C4-2B (cell line): ENCODE measurements at regions not wholly inside any gene's neighbourhood (a gene's known extent, or its start where the extent isn't known, plus 50 kb on each side); places are given as distances from the start of the nearest gene placed in this dataset.
"Not testable (repeated sequence)": the region's sequence is repeated elsewhere in the genome, so short reads cannot be mapped to it uniquely, and the experiment has no call there.

Source experiments
- H3K27ac ChIP-seq: fragments of 450-650 bp; 2 replicates; pipeline ENCODE4 v1.5.1; 2017
- ZFX ChIP-seq: fragments of 450-650 bp; IDR thresholded peaks from 2 replicates; pipeline ENCODE4 v1.6.1; 2017
- TF ChIP-seq, protein P1 (sequence below): fragments of 450-650 bp; conservative IDR thresholded peaks from 2 replicates; pipeline ENCODE4 v1.5.1; 2017; ENCODE audit warnings: mild to moderate bottlenecking

DNA sequence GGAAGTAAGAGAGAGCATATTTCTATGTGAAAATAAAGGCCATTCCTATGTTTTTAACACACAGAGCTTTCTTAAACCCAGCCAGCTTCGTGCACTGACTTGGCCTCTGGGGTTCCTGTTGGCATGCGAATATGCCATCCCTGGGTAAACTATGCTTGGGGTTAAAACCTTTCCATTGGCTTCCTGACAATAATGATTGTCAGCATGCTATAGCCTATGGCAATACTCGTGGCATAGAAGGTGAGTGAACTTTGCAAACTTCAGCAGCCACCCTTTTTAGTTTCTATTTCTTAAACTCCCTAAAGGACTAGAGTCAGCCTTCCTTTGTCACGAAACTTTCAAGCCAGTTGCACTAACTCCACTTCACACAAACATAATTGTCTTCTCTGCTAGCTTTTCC, 148.4 kb upstream of the RGS6 start:
- TF ChIP-seq, protein P1, sequence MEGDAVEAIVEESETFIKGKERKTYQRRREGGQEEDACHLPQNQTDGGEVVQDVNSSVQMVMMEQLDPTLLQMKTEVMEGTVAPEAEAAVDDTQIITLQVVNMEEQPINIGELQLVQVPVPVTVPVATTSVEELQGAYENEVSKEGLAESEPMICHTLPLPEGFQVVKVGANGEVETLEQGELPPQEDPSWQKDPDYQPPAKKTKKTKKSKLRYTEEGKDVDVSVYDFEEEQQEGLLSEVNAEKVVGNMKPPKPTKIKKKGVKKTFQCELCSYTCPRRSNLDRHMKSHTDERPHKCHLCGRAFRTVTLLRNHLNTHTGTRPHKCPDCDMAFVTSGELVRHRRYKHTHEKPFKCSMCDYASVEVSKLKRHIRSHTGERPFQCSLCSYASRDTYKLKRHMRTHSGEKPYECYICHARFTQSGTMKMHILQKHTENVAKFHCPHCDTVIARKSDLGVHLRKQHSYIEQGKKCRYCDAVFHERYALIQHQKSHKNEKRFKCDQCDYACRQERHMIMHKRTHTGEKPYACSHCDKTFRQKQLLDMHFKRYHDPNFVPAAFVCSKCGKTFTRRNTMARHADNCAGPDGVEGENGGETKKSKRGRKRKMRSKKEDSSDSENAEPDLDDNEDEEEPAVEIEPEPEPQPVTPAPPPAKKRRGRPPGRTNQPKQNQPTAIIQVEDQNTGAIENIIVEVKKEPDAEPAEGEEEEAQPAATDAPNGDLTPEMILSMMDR, result no peak
- no peak for TF ChIP-seq ZFX
- no peak overlapping the region for H3K27ac ChIP-seq

DNA sequence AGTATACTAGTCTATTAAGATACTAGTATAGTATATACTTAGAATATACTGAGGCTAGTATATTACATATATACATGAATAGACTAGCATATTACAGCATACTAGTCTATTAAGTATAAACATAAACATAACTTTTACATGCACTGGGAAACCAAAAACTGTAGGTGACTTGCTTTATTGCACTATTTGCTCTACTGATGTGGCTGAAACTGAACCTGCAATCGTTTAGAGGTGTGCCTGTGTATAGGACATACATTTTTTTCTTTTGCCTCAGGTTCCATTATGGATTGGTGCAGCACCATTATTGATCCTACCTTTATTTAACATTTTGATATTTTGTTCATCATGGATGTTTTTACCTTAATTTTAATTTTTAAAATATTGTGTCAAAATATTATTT, 143.2 kb upstream of the RGS6 start:
- no peak overlapping the region for H3K27ac ChIP-seq
- TF ChIP-seq, protein P1, result no peak
- no peak for TF ChIP-seq ZFX

DNA sequence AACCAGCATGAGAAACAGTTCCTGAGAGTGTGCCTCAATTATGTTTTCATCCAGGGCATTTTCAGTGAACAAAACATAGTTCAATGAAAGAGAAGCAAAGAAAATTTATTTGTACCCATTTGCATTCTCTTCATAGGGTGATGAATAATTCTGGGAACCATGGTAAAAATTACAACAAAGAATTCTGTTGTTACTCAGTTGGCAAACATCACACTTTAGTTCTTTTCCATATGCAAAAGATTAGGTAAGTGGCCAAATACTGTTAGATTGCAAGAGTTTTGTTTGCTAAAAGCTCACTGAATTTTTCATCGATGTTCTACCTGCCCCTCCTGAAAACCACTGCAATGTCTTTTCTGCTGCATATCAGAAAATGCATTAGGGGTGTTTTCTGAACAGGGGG, 132.4 kb upstream of the RGS6 start:
- H3K27ac ChIP-seq, result no peak overlapping the region

DNA sequence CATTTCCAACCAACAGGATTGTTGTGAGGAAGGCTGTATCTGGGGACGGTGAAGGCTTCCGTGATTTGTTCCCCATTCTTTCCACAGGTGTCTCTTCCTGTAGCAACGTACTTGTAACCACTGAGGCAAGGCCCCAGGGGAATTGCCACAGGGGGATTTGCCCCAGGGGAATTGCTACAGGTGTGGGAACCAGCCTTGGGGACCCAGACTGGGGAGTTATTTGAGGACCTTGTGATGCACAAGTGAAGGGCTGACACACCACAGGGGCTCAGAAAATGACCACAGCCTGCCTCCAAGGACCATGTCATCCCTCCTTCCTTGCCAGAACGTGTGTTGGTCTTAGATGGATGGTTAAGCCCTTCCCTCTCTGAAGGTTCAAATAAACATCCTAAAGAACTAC, 131.4 kb upstream of the RGS6 start:
- H3K27ac ChIP-seq, result no peak overlapping the region
- TF ChIP-seq, protein P1, result no peak
- TF ChIP-seq ZFX, result no peak

More for the DNA sequence above, 132.4 kb upstream of the RGS6 start:
- TF ChIP-seq ZFX, result no peak
- TF ChIP-seq, protein P1, result no peak

DNA sequence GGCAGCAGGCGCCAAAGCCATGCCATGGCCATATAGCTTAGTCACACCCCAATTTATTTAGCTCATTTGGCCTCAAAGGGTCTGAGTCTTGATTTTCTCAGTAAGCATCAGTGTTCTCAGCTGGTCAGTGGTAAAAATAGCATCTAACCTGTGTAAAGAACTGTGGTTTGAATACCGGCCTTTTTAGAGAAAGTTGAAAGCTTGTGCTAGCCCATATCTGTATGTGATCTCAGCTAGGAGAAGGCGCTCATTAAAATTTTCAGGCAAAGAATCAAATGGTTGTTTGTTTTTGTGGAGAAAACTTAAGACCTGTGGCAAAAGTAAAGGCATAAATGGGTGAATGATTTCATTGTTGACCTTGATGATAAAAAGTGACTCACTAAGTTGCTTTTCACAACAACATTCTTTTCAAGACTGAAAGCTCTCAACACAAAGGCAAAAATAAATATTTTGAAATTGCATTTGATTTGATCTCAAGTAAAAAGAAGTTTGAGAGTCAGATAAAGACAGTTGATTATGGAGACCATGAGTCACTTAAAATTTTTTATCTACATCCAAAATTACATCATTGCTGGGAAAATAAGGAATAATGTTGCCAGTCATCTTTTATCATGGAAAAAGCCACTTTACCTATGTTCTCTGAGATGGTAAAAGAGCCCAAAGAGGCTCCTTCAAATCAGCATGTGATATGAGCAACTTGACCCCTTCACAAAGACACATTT, 128.5 kb upstream of the RGS6 start:
- no peak for TF ChIP-seq ZFX
- TF ChIP-seq, protein P1, result no peak
- H3K27ac ChIP-seq, result no peak overlapping the region

DNA sequence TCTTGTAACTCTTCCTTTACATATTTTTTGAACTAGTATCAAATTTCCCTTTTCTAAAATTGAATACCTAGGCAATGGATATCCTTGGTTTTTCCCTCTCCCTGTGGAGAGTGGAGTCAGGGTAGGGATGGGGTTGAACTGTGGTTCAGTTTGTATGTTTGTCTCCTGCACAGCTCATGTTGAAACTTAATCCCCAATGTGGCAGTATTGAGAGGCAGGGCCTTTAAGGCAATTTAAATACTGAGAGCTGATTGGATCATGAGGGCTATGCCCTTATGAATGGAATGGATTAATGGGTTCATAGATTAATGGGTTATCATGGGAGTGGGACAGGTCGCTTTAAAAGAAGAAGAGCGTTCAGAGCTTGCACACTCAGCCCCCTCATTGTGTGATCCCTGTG, 127.2 kb upstream of the RGS6 start:
- TF ChIP-seq, protein P1, result no peak
- TF ChIP-seq ZFX, result no peak
- no peak overlapping the region for H3K27ac ChIP-seq

DNA sequence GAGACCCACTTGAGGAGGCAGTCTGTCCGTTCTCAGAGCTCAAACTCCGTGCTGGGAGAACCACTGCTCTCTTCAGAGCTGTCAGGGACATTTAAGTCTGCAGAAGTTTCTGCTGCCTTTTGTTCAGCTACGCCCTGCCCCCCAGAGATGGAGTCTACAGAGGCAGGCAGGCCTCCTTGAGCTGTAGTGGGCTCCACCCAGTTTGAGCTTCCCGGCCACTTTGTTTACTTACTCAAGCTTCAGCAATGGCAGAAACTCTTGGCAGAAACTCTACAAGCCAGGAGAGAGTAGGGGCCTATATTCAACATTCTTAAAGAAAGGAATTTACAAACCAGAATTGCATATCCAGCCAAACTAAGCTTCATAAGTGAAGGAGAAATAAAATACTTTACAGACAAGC, 125.2 kb upstream of the RGS6 start:
- H3K27ac ChIP-seq, result not testable (repeated sequence)

DNA sequence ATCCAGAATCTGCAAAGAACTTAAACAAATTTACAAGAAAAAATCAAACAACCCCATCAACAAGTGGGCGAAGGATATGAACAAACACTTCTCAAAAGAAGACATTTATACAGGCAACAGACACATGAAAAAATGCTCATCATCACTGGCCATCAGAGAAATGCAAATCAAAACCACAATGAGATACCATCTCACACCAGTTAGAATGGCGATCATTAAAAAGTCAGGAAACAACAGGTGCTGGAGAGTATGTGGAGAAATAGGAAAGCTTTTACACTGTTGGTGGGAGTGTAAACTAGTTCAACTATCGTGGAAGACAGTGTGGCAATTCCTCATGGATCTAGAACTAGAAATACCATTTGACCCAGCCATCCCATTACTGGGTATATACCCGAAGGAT, 121.4 kb upstream of the RGS6 start:
- not testable (repeated sequence) for H3K27ac ChIP-seq
